GM13977 (cell line): ENCODE measurements at regions not wholly inside any gene's neighbourhood (a gene's known extent, or its start where the extent isn't known, plus 50 kb on each side); places are given as distances from the start of the nearest gene placed in this dataset.
"Not testable (repeated sequence)": the region's sequence is repeated elsewhere in the genome, so short reads cannot be mapped to it uniquely, and the experiment has no call there.

ENCODE experiments used
- DNase-seq: peaks from one replicate; pipeline ENCODE4 v3.0.0; 2012; ENCODE audit warnings: low spot score
- in situ Hi-C: fragments of 300-500 bp; cut with MboI; formaldehyde crosslinking; loops from one replicate; pipeline ENCODE4 v1.12.0; 2022; ENCODE audit warnings: low sequenced_read_pairs, low pct_unique_long_range_greater_than_20kb, mixed read lengths, inconsistent platforms; ENCODE audit not compliant: unreplicated experiment
- TF ChIP-seq, protein P1 (sequence below): IDR thresholded peaks from 2 replicates; pipeline ENCODE4 v1.5.1; 2012; ENCODE audit warnings: mild to moderate bottlenecking, control low read depth; ENCODE audit not compliant: insufficient read depth; ENCODE audit errors: extremely low read depth, missing control alignments

- TF ChIP-seq, protein P1, sequence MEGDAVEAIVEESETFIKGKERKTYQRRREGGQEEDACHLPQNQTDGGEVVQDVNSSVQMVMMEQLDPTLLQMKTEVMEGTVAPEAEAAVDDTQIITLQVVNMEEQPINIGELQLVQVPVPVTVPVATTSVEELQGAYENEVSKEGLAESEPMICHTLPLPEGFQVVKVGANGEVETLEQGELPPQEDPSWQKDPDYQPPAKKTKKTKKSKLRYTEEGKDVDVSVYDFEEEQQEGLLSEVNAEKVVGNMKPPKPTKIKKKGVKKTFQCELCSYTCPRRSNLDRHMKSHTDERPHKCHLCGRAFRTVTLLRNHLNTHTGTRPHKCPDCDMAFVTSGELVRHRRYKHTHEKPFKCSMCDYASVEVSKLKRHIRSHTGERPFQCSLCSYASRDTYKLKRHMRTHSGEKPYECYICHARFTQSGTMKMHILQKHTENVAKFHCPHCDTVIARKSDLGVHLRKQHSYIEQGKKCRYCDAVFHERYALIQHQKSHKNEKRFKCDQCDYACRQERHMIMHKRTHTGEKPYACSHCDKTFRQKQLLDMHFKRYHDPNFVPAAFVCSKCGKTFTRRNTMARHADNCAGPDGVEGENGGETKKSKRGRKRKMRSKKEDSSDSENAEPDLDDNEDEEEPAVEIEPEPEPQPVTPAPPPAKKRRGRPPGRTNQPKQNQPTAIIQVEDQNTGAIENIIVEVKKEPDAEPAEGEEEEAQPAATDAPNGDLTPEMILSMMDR = no peak
- in situ Hi-C loops = loop anchor here (25.0 kb wide), 1 partner anchor 191 kb away; the partner anchor contains the start of genes EXOC3L4 and LBHD2
- no peak for DNase-seq
Observed at GRCh38 chr14:103277931-103278330, 56.1 kb upstream of the EIF5 start.

DNA sequence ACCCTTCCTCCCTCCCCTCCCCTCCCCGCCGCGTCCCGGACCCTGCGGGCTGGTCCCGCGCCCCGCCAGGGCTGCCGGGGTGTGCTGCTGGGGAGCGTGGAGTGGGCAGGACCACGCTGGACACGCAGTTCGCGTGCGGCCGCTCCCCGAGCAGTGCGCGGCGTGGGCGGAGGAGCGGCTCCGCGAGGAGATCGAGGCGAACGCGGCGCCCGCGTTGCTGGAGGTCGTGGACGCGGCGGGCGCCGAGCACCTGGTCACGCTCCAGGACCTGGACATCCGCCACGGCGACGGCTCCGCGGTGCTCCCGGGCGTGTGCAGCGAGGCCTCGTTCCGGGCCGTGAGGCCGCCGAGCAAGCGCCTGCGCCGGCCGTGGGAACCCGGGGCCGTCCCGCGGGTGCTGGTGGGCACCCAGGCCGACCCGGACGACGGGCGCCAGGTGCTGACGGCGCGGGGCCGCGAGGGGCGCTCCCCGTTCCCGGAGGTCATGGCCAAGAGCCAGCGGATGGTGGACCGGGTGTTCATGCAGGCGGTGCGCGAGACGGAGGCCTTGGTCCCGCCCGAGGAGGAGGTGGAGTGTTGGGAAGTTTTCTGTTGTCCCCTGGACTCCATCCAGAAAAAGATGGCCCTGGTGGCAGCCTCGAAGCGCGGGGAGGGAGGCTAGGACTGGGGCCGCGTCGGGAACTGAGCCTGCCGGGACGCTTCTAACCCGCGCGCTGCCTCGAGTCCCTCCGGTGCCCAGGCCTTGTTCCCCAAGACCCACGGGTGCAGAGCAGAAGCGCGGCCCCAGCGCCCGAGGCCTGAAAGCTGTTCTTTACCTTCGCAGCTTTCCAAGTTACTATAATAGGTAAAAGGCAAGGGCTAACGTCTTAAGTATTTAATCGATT lies 54.7 kb upstream of the EIF5 start:
- in situ Hi-C loops = loop anchor here (25.0 kb wide), 1 partner anchor 192 kb away; the partner anchor contains the start of genes EXOC3L4 and LBHD2
- TF ChIP-seq, protein P1 = no peak
- DNase-seq = no peak

- DNase-seq = no peak
- TF ChIP-seq, protein P1 = no peak
- in situ Hi-C loops = loop anchor here (25.0 kb wide), 1 partner anchor 193 kb away; the partner anchor contains the start of genes EXOC3L4 and LBHD2
Observed at GRCh38 chr14:103280278-103280928, 53.6 kb upstream of the EIF5 start.

DNA sequence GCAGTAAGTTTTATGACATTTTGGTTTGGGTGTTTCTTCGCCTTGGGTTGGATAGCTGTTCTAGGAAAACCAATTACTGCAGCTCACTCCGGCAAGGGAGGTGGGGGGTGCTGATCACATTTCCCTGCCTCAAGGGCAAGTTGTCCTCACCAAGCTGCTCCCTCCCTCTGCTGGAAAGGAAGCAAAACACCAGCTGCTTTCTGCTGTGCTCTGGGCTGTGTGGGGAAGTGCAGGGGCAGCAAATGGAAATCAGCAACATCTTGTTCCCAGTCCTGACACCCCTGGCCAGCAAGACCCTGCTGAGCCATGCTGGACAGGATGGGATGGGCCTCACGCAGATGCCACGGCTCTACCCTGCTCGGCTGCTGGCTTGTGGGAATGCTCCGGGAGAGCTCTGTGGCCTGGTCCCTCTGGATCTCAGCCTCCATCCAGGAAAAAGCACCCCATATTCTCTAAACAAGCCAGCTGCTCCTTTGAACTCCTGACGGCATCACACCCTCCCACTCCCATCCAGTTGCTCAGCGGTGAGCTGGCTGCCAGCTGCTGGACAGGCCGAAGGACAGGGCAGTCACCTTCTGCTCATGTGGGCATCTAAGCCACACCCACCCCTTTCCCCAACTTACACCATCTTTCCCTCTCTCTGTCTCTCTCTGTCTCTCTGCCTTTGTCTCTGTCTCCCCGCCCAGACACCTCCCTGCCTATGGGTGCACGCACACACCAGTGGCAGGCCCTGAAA lies 52.4 kb upstream of the EIF5 start:
- TF ChIP-seq, protein P1 = peak; percentile 2
- no peak for DNase-seq
- in situ Hi-C loops = loop anchor here (25.0 kb wide), 1 partner anchor 194 kb away; the partner anchor contains the start of genes EXOC3L4 and LBHD2

- in situ Hi-C loops = loop anchor here (25.0 kb wide), 1 partner anchor 195 kb away; the partner anchor contains the start of genes EXOC3L4 and LBHD2
- DNase-seq = not testable (repeated sequence)
Observed at GRCh38 chr14:103282309-103282708, 51.7 kb upstream of the EIF5 start.

GRCh38 chr14:103282932-103283331 lies 51.1 kb upstream of the EIF5 start:
- TF ChIP-seq, protein P1 = no peak
- in situ Hi-C loops = loop anchor here (25.0 kb wide), 1 partner anchor 196 kb away; the partner anchor contains the start of genes EXOC3L4 and LBHD2
- DNase-seq = no peak
